Testis (tissue), 2 donors: ENCODE measurements at regions not wholly inside any gene's neighbourhood (a gene's known extent, or its start where the extent isn't known, plus 50 kb on each side); places are given as distances from the start of the nearest gene placed in this dataset.
"Not testable (repeated sequence)": the region's sequence is repeated elsewhere in the genome, so short reads cannot be mapped to it uniquely, and the experiment has no call there.

Experiments used
- POLR2A ChIP-seq: fragments of 450-650 bp; IDR thresholded peaks from one replicate; pipeline ENCODE4 v1.6.1; 2017; ENCODE audit warnings: antibody characterized with exemption, mild to moderate bottlenecking, moderate library complexity
- TF ChIP-seq, protein P1 (sequence below), 3 experiments: fragments of 450-650 bp in 2 of 3; fragments of 200-600 bp in 1 of 3; sonication (generic) in 1 of 3; IDR thresholded peaks; one replicate each; pipeline ENCODE4 v1.5.1; 2016 to 2019; ENCODE audit warnings: antibody characterized with exemption in 3 of 3, mild to moderate bottlenecking in 2 of 3, moderate library complexity in 1 of 3

DNA sequence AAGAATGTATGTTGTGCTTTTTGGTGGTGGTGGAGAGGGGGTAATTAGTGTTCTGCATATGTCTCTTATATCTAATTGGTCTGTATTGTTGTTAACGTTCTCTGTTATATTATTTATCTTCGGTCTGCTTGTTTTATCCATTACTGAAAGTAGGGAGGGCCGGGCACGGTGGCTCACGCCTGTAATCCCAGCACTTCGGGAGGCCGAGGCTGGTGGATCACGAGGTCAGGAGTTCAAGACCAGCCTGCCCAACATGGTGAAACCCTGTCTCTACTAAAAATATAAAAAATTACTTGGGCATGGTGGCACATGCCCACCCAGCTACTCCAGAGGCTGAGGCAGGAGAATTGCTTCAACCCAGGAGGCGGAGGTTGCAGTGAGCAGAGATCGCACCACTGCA is 2672.1 kb downstream of the PCDH9 start:
- TF ChIP-seq, protein P1, sequence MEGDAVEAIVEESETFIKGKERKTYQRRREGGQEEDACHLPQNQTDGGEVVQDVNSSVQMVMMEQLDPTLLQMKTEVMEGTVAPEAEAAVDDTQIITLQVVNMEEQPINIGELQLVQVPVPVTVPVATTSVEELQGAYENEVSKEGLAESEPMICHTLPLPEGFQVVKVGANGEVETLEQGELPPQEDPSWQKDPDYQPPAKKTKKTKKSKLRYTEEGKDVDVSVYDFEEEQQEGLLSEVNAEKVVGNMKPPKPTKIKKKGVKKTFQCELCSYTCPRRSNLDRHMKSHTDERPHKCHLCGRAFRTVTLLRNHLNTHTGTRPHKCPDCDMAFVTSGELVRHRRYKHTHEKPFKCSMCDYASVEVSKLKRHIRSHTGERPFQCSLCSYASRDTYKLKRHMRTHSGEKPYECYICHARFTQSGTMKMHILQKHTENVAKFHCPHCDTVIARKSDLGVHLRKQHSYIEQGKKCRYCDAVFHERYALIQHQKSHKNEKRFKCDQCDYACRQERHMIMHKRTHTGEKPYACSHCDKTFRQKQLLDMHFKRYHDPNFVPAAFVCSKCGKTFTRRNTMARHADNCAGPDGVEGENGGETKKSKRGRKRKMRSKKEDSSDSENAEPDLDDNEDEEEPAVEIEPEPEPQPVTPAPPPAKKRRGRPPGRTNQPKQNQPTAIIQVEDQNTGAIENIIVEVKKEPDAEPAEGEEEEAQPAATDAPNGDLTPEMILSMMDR (IDR thresholded peaks at IDR 0.05): not testable (repeated sequence)
- not testable (repeated sequence) for TF ChIP-seq POLR2A
